HG03039 (cell line): ENCODE measurements at regions not wholly inside any gene's neighbourhood (a gene's known extent, or its start where the extent isn't known, plus 50 kb on each side); places are given as distances from the start of the nearest gene placed in this dataset.

ENCODE experiments used
- ATAC-seq: cut with Tn5 transposase; IDR thresholded peaks from one replicate; pipeline ENCODE4 v1.9.1; 2021; ENCODE audit warnings: mild to moderate bottlenecking, moderate library complexity; ENCODE audit not compliant: unreplicated experiment

DNA sequence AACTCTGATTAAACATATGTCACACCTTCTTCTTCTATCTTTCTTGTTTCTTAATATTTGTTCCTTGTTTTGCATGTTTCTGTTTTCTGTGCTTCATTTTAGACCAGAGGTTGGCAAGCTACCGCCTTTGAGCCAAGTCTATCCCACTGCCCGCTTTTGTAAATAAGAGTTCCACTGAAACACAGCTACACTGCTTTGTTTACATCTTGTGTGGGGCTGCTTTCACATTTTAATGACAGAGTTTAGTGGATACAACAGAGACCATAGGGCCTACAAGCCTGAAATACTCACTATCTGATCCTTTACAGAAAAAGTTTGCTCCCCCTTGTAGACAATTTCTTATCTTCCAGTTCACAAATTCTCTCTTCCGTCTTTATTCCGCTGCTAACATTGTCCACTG is 109.4 kb upstream of the SPACA1 start:
- no peak for ATAC-seq

DNA sequence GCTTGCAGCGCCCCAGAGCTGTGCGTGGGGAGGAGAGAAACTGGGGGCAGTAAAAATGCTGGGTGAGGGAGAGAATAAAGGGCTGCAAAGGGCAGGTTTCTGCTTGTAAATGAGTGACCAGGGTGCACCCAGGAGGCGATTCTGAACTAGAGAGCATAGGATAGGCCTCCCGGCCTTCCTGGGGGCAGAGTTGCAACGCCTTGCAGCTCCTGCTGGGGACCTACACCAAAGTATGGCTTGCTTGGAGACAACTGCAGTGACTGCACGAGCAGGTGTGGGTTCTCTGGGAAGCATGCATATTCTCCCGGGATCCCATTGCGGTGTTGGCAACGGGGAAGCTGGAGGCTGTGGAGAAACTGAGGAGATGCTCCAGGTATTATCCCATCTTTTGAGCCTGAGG is 111.6 kb upstream of the SPACA1 start:
- ATAC-seq: no peak

DNA sequence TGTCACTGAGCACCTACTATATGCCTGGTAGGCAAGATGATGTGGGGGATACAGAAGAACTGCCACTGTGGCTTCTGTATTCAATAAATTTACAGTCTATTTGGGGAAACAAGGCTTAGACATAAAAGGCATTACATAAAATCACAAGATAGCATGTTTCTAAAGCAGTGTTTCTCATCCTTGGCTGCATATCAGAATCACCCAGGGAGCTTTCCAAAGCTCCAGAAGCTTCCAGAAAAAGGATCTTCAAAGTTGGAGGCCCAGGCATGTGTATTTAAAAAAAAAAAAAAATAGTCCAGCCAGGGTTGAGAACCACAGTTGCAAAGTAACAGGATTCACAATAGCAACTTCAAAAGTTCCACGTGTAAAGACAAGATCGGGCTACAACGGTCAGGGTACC is 112.4 kb upstream of the SPACA1 start:
- ATAC-seq: no peak

DNA sequence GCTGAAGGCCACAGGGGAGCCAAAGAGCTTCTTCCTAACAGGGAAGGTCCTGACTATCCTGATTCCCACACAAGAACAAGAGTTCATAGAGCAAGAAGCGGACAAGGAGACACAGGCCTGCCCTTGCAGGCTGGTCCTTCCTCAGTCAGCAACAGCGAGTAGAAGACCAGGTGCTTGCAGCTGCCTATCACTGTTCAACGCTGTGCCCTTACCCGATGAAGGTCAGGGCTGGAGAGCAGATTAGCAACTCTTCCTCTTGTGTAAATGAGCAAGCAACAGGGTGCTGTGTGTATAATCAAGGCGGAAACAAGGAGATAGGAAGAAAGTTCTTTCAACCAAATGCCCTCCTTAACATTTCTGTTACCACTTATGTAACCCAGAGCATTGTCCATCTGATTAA is 115.3 kb upstream of the SPACA1 start:
- no peak for ATAC-seq

DNA sequence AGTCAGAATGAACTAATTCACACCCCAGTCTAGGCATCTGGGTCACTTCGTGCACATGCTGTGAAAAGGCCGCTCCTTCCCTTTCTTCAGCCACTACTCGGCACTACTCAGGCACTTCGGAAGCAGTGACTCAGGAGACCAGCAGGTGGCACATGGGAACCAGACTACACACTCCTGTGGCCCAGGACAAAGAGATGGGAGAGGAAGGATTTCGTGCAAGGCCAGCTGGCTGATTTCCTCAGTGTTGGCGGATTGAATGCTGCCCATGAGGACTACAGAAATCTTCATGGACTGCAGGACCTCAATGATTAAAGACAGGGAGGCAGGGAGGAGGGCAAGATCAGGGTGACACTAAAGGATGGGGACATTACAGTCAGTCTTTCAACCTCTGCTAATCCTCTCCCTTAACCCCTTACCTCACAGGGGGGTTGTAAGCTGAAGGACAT is 117.8 kb upstream of the SPACA1 start:
- ATAC-seq: peak; percentile 69

DNA sequence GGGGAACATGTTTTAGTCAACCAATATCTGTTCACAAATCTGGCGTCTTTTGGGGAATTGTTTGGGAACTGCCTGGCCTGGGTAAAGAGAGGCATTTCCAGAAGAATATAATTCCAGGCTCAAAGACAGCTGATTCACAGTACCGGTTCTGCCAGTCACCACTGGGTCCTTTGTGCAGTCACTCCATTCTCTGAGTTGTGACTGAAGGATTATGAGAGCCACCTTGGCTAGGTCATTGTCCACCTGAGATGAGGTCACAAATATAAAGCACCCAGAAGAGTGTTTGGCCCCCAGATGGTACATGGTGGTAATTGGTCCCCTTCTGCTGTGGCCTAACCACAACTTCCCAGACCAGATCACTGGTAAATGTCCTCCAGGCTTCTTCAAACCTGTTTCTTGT is 121.0 kb upstream of the SPACA1 start:
- no peak for ATAC-seq

DNA sequence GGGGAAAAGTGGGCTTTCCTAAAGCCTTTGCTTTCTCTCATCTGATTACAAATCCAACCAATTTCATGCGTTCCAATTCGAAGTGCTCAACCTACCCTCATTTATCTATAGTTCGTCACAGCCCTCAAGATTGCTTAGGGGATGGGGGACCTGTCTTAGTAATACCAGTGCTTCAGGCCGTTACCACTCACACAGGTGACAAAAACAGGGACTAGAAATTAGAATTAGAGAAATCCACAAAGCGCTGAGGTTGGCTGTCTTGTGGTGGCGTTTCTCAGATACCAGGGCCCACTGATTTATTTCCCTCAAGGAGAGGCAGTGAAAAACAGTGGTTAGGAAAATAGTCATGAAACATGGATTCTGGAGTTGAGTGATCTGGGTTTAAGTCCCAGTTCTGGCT is 121.6 kb upstream of the SPACA1 start:
- no peak for ATAC-seq

DNA sequence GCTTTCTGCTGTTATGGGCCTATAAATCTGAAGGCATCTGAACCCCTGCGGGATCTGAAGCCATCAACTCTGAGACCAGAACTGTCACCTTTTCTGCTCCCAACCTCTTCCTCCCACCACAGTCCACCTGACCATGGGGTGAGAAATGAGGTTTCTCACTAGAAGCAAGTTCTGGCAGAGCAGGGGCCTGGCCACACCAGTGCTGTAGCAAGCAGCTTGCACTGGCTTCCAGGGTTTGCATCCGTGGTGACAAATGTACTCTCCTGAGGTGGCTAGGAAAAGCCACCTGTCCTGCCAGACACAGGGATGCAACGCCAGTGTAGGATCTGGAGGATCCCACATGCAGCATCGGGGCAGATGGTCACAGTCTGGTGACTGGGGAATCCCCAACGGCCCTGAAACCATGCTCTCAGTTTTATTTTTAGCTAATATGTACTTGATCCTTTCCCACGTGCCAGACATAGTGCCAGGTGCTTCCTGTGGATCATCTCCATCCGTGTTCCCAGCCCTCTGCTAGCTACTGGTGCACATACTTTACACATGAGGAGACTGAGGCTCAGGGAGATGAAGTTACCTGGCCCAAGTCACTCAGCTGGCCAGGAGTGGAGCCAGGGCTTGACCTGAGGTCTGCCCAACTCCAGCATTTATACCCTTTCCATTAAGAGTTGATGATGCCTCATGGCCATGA is 122.1 kb upstream of the SPACA1 start:
- peak; percentile 52 for ATAC-seq

DNA sequence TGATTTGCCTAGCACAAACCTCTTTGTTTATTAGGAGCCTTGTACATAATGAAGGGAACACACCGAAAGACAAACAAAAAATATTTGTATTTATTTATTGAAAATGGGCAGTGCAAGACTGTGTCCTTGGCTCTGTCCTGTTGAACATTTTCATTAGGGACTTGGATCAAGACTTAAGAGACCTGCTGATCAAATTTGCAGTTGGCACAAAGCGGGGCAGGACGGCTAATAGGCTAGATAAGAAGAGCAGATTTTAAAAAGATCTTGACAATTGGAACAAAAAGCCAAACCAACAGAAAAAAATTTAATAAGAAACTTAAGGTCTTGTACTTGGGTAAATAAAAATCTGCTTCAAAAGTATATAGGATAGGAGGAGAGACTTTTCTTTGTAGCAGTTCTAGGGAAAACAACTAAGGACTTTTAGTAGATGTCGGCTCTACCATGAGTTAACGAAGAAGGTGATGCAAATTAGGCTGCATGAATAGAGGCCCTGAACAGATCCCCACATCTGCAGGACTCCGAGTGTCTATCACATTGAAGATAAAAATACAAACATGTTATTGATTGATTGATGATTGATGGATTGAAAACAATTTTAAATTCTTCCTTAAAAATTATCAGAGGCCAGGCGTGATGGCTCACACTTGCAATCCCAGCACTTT is 124.1 kb upstream of the SPACA1 start:
- ATAC-seq: no peak

DNA sequence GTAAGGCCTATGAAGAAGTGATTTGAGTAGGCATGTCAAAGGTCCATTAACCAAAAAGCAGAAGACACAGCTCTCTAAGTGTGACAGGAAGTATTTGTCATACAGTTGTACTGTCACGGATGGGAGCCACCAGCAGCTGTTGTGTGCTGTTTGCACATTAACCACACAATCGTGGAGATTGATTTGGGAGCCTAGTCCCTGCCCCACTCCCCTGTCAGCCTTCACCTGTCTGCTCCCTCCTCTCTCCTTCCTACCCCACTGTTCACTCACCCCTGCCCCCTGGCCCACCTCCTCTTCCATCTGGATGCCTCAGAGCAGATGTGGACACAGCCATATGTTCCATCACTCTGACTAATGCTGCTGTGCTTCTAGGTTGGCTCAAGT is 124.7 kb upstream of the SPACA1 start:
- peak; percentile 67 for ATAC-seq

DNA sequence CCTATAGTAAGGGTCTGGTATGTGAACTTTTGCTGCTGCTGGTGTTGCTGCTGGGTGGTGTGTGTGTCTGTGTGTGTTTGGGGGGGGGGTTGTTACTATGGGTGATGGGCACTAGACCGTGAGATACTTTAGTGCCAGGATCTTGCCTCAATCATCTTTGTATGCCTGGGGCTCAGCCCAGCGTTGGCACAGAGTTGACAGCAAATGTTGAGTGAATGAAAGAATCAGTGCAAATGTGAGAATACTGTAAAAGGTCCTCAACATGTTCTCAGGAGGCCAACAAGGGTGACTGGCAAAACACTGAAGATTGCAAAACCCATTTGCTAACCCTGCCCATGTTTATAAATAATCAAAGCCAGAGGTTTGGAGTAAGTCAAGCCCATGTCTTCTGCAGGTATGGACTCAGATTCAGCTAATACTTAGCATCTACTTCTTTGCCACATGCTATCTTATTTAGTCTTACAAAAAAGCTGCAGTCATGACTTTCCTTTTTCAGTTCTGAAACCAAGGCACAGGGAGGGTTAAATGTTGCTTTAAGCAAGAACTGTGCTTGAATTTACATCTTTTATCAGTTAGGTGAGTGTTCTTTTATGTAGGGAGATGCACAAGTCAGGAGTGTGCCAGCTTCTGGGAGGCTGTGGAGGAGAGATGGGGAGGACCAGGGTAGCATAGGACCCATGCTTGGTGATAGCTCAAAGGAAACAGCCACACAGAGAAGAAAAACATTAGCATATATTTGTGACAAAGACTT is 125.3 kb upstream of the SPACA1 start:
- ATAC-seq: no peak

DNA sequence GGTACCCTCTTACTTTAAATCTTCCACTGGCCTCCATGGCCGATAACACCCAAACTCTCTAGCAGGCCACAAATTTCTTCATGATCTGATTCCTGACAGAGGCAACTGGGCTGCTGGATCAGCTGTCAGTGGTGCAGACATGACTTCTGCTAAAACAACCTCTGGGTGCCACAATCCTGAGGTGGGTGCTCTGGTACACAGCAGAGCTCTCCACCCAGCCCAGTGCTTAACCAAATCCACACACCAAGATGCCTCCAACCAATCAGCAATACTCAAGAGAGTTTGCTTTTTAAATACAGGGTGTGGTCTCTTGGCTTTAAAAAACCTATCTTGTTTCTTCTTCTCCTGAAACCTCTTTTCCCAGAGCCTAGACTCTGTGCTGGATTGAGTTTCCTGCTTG is 126.6 kb upstream of the SPACA1 start:
- no peak for ATAC-seq

DNA sequence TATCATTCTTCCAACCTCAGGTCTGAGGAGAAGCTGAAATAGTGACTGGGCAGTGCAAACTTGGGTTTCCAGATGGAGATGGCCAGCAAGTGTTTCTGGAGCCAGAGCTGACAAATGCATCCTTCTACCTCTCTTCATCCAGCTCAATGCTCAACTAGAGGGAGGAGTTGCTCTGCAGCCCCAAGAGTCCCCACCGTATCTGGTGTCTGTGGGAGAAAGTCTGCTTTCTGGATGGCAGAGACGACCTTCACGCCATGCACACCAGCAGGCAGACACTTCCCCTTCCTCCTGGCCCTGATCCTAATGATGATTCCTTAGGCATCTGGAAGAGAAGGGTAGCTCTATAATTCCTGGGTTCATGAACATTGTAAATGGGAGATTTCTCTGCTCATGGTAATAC is 127.4 kb upstream of the SPACA1 start:
- no peak for ATAC-seq

DNA sequence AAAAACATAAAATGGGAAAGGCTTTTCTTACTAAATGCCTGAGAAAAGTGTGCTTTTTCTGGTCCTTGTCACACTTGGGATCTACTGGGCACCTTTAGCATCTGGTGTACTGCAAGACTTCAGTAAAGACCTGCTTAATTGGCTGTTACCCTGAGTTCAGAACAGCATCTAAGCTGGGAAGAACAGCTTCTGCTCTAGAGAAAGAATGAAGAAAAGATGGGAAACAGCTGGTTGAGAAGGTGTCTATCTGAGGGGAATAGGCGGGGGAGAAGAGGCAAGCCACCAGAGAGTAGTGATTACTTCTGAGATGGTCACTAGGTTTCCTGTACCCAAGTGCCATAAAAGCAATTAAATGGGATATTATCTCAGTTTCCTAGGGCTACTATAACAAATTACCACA is 128.2 kb upstream of the SPACA1 start:
- no peak for ATAC-seq

DNA sequence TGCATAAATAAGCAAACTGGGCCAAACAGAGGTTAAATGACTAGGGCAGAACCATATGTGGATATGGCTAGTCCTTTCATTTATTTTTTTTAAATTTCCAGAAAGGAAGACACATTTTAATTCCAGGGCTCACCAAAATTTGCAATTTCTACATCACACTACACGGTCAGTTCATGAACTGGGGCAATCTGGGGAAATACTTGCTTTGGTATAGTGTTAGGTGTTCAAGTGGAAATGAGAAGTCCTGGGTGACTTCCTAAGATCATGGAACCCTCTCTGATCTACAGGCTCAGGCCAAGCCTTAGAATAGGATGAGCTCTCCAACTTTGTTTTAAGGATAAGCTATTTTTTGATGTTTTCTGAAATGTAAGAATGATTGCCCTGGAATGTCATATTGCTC is 128.6 kb upstream of the SPACA1 start:
- no peak for ATAC-seq

DNA sequence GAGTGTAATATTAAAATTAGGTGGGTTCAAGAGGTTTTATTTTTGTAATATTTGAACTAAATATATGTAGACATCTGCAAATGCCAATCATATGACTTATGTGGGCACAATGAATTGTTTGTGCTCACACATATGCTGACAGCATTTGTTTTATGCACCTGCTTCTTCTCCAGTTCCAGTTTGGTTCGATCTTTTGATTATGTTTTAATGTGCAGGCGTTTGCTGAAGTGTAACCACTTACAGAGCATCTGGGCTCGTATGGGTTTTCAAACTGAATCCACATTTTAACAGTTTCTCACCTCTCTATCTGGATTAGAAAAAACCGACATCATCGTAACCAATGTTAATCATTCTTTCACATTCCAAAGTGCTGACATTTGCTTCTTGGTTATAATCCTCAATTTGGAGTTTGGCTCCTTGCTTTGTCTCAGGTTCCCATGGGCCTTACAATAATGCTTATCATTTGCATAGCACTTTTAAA is 129.1 kb upstream of the SPACA1 start:
- no peak for ATAC-seq

DNA sequence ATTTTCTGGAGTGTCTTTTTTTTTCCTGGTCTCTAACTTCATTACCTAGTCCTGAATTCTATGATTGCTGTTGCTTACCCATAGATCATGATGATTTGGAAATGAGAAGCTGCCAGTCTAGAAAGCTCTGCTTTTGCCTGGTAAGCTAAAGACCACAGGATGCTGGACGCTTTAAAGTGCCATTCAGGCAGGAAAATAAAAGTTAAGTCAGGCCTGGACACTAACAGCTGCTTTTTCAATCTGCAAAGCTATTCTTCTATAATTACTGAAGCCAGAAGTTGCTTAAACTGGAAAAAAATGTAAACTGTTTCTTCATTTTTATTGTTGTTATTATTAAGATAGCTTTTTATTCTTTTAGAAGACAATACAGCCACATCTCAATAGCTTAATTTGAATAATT is 129.8 kb upstream of the SPACA1 start:
- no peak for ATAC-seq

DNA sequence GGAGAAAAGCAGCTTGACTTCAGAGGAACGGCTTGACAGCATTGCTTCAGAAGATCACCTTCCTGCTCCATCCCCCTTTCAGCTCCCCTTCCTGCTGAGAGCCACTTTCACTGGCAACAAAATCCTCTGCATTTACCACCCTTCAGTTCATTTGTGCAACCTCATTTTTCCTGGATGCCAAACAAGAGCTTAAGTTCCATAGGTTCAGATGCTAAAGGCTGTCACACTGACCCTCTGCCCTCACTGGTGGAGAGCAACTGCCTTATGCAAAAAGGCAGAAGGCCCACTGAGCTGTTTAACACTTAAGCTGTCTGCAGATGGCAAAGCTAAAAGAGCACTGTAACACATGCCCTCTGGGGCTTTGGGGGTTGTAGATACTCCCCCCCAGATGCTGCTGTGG is 131.2 kb upstream of the SPACA1 start:
- no peak for ATAC-seq

DNA sequence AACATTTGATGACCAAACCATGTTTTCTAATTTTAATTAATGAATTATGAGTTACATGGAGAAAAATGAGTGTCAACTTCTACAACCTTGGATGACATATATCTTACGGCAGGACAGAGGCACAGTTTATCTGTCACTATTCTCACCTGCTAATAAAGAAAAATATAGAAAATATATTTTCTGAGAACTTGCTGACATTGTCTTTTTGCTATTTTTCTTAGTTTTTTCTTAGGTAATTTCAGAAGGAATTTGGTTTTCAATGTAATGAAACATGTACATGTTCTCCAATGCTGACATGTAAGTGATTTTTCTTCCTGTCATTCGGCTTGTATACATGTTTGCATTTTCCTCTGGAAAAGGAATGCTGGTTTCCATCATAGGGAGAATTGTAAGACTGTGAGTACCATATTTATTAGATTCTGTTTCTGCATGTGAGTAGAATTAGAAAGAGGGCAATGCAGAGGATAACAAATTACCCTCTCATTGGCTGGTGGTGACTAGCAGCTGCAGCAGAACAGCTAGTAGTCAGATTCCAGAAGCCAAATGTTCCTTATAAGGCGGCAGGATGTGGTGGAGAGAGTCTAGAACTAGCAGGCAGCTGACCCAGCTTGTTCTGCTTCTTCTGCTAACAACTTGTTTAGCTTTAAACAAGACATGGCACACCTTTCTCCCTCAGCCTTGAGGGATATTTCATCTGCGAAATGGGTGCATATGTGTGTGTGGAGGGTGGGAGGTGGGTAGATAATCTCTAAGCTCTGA is 132.8 kb upstream of the SPACA1 start:
- no peak for ATAC-seq

DNA sequence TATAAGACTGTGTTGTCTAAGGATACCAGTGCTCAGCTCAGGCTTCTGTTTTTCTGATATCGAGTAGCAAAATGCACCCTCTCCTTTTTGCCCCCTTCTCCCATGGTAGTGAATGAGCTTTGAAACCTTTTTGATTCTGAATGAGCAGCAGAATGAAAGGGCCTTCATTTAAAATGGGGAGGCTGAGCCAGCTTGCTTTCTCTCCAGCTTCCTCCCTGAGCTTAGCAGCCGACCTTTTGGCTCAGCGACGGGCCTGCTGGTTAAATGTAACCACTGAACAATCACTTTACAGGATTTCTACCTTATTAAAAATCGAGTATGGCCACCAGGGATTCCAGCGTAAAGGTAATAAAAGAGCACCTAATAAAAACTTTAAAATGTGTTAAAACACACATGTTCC is 133.7 kb upstream of the SPACA1 start:
- ATAC-seq: no peak

DNA sequence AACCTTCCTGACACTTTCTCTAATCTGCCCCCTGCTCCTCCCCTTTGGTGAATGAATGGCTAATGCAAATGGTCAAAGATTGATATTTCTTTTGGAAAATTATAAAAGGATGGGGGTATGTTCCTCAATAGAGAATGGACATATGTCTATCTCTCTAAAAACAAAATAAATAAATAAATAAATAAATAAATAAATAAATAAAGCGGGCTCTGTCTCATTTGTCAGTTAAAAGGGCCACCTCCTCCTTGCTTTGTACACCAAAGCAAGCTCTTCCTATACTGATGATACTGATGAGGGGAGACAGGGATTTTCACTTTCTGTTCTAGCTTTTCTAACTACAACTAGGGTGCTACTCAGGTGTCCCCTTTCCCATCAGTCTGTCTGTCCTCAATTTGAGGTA is 135.5 kb upstream of the SPACA1 start:
- ATAC-seq: no peak
